ENCODE measurements at regions not wholly inside any gene's neighbourhood (a gene's known extent, or its start where the extent isn't known, plus 50 kb on each side); places are given as distances from the start of the nearest gene placed in this dataset.
"Not testable (repeated sequence)": the region's sequence is repeated elsewhere in the genome, so short reads cannot be mapped to it uniquely, and the experiment has no call there.

DNA sequence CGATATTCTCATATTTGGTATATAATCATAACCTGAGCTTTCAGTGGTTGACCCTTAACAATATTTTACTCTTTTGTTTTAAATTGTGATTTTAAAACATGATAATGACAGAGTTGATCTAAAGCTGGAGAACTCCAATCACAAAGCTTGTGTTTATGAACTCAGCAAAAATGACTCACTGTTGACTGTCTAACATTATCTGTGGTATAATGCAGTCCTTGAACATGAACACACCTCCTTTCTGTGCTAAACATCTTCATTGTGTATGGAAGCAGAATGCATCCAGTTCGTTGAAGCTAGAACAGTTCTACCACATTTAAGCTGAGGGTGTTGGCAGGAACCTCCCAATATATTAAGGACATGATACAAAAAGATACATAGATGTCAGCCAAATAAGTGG lies 1030.2 kb upstream of the SEMA6A start:
- no peaks in the 10 kb centered on the region for H3K9me3 ChIP-seq
- no peaks in the 10 kb centered on the region for H3K4me1 ChIP-seq
- H3K4me3 ChIP-seq, result no peak overlapping the region
- ATAC-seq, result no peak
- TF ChIP-seq POLR2AphosphoS5 (IDR thresholded peaks at IDR 0.05), result no peak
- TF ChIP-seq EP300 (IDR thresholded peaks at IDR 0.05), result no peak
- TF ChIP-seq CTCF (IDR thresholded peaks at IDR 0.05), result no peak
- no peak for TF ChIP-seq POLR2A (IDR thresholded peaks at IDR 0.05)
- H3K36me3 ChIP-seq, result no peaks in the 10 kb centered on the region
- H3K27me3 ChIP-seq, result no peaks in the 10 kb centered on the region
- H3K27ac ChIP-seq, result no peak overlapping the region
- WGBS, 2 donors (ENCODE audit: low coverage in 1 of 2), result 53 to 100% methylated on average over 2 of the region's 2 CpGs

- H3K36me3 ChIP-seq, ATAC-seq, H3K9me3 ChIP-seq, H3K4me1 ChIP-seq, H3K27ac ChIP-seq, H3K27me3 ChIP-seq, H3K4me3 ChIP-seq: not testable (repeated sequence)
- WGBS, 2 donors (ENCODE audit: low coverage in 1 of 2), result no CpG with 5 or more reads among the region's 36 CpGs
These were observed 1025.2 kb upstream of the SEMA6A start for GRCh38 chr5:117599811-117600210.

DNA sequence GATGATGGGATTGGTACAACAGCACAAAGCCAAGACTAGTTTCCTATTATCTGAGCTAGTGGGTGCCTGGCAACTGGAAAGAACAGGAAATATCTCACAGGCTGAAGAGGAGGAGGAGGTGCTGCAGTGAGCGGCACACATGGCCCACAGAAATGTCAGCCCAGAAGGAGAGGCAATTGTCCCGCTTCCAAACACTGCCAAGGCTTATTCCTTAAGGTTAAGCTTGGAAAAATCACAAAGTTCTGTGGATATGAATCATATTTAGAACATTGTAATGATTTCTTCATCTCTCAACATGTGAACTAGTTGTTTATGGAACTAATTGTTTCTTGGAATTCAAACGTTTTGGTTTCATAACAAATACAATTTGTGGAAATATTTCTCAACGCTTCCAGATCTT lies 1019.5 kb upstream of the SEMA6A start:
- ATAC-seq, result peak; percentile 95
- peak; percentile 62 for TF ChIP-seq POLR2AphosphoS5 (IDR thresholded peaks at IDR 0.05)
- no peak for TF ChIP-seq CTCF (IDR thresholded peaks at IDR 0.05)
- TF ChIP-seq EP300 (IDR thresholded peaks at IDR 0.05), result no peak
- TF ChIP-seq POLR2A (IDR thresholded peaks at IDR 0.05), result no peak
- 17 to 19% methylated on average over 4 of the region's 4 CpGs for WGBS, 2 donors (ENCODE audit: low coverage in 1 of 2)

DNA sequence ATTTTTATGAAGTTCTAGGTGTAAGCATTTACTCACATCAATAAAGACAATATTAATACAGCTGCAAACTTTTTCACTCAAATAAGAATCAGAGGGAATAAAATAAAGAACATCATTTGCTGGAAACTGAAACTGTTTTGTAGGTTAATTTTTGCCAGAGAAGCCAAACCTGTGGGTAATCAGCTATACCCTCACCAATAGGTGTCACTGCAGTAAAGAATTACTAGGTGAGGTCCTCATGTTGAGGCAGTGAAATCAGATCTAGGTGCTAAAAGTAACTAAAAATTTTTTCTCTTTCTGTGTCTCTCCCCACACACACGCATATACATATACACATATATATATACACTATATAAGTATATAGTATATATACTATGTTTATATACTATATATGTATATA lies 1016.3 kb upstream of the SEMA6A start:
- no peak for ATAC-seq
- no peak overlapping the region for H3K27ac ChIP-seq
- H3K27me3 ChIP-seq, result no peaks in the 10 kb centered on the region
- no peak overlapping the region for H3K4me3 ChIP-seq
- 55 to 61% methylated on average over 1 of the region's 1 CpG for WGBS, 2 donors (ENCODE audit: low coverage in 1 of 2)
- TF ChIP-seq CTCF (IDR thresholded peaks at IDR 0.05), result peak in 3 of 4 experiments; percentile 33 to 52 (median 52)
- TF ChIP-seq POLR2A (IDR thresholded peaks at IDR 0.05), result no peak
- TF ChIP-seq POLR2AphosphoS5 (IDR thresholded peaks at IDR 0.05), result no peak
- TF ChIP-seq EP300 (IDR thresholded peaks at IDR 0.05), result no peak
- peaks cover 6 to 19% (median 7%) of the 10 kb centered on the region in 3 donors for H3K4me1 ChIP-seq
- no peaks in the 10 kb centered on the region for H3K9me3 ChIP-seq
- H3K36me3 ChIP-seq, result no peaks in the 10 kb centered on the region

More for the DNA sequence above, 1019.5 kb upstream of the SEMA6A start:
- Histone ChIP-seq H3K36me3 (no peaks in the 10 kb centered on the region), H3K4me1 (peaks cover 6 to 19% (median 7%) of the 10 kb centered on the region in 3 donors), H3K27me3 (no peaks in the 10 kb centered on the region), H3K9me3 (no peaks in the 10 kb centered on the region), H3K27ac (peak overlapping the region; percentile 5 to 83 (median 58)), H3K4me3 (no peak overlapping the region)

- 86 to 88% methylated on average over 1 to 2 of the region's 2 CpGs for WGBS, 2 donors (ENCODE audit: low coverage in 1 of 2)
- peaks cover 3 to 7% (median 6%) of the 10 kb centered on the region in 3 donors for H3K4me1 ChIP-seq
- H3K9me3 ChIP-seq, result no peaks in the 10 kb centered on the region
- no peaks in the 10 kb centered on the region for H3K36me3 ChIP-seq
- H3K27ac ChIP-seq, result no peak overlapping the region
- ATAC-seq, result no peak
- H3K4me3 ChIP-seq, result no peak overlapping the region
- no peaks in the 10 kb centered on the region for H3K27me3 ChIP-seq
- TF ChIP-seq POLR2AphosphoS5 (IDR thresholded peaks at IDR 0.05), result no peak
- TF ChIP-seq POLR2A (IDR thresholded peaks at IDR 0.05), result no peak
- no peak for TF ChIP-seq CTCF (IDR thresholded peaks at IDR 0.05)
- no peak for TF ChIP-seq EP300 (IDR thresholded peaks at IDR 0.05)
These were observed 1014.0 kb upstream of the SEMA6A start for GRCh38 chr5:117588611-117589010.
